Liver (tissue), 8 donors: ENCODE measurements at regions not wholly inside any gene's neighbourhood (a gene's known extent, or its start where the extent isn't known, plus 50 kb on each side); places are given as distances from the start of the nearest gene placed in this dataset.

Source experiments
- DNase-seq: peaks from one replicate; pipeline ENCODE4 v3.0.0-alpha.2; 2017; ENCODE audit warnings: low spot score
- H3K27ac ChIP-seq, 2 donors: one replicate each; pipeline ENCODE4 v1.7.0; 2013; ENCODE audit warnings: inconsistent platforms in 2 of 2, low read length in 2 of 2, control low read depth in 1 of 2, low read depth in 1 of 2, mild to moderate bottlenecking in 1 of 2
- H3K27me3 ChIP-seq, 4 donors: one replicate each; pipeline versions ENCODE4 v1.6.1 to v1.7.0; 2013; ENCODE audit warnings: low read length in 3 of 4, inconsistent platforms in 1 of 4, mild to moderate bottlenecking in 1 of 4, moderate library complexity in 1 of 4; ENCODE audit not compliant: control insufficient read depth in 4 of 4, insufficient read depth in 4 of 4
- H3K36me3 ChIP-seq, 4 donors: one replicate each; pipeline versions ENCODE4 v1.6.1 to v1.7.0; 2013; ENCODE audit warnings: low read length in 3 of 4, mild to moderate bottlenecking in 3 of 4, low read depth in 1 of 4, moderate library complexity in 1 of 4; ENCODE audit not compliant: control insufficient read depth in 4 of 4, insufficient read depth in 3 of 4
- H3K4me1 ChIP-seq, 4 donors: one replicate each; pipeline versions ENCODE4 v1.6.1 to v1.7.0; 2013; ENCODE audit warnings: low read length in 3 of 4, mild to moderate bottlenecking in 3 of 4, moderate library complexity in 1 of 4; ENCODE audit not compliant: control insufficient read depth in 4 of 4, insufficient read depth in 4 of 4
- H3K4me3 ChIP-seq, 3 donors: one replicate each; pipeline versions ENCODE4 v1.6.1 to v1.7.0; 2013; ENCODE audit warnings: low read length in 3 of 3, control low read depth in 1 of 3, low read depth in 1 of 3, mild to moderate bottlenecking in 1 of 3
- H3K9ac ChIP-seq, 2 donors: one replicate each; pipeline ENCODE4 v1.7.0; 2013; ENCODE audit warnings: low read length in 2 of 2, mild to moderate bottlenecking in 2 of 2, moderate library complexity in 2 of 2, control low read depth in 1 of 2, low read depth in 1 of 2
- H3K9me3 ChIP-seq, 4 donors: one replicate each; pipeline versions ENCODE4 v1.6.1 to v1.7.0; 2013; ENCODE audit warnings: low read length in 3 of 4; ENCODE audit not compliant: control insufficient read depth in 4 of 4
- ATF3 ChIP-seq: IDR thresholded peaks from 2 replicates; pipeline ENCODE4 v1.6.1; 2016; ENCODE audit warnings: antibody characterized with exemption
- EGR1 ChIP-seq, 2 donors: IDR thresholded peaks; 2 replicates each; pipeline ENCODE4 v1.6.1; 2016 to 2018; ENCODE audit warnings: antibody characterized with exemption in 2 of 2, low read depth in 2 of 2
- FOXA1 ChIP-seq: IDR thresholded peaks from 2 replicates; pipeline ENCODE4 v1.6.1; 2016; ENCODE audit warnings: antibody characterized with exemption
- FOXA2 ChIP-seq: IDR thresholded peaks from 2 replicates; pipeline ENCODE4 v1.6.1; 2016; ENCODE audit warnings: antibody characterized with exemption
- GABPA ChIP-seq, 2 donors: IDR thresholded peaks in 1 of 2; conservative IDR thresholded peaks in 1 of 2; 2 replicates each; pipeline ENCODE4 v1.6.1; 2016; ENCODE audit warnings: antibody characterized with exemption in 2 of 2, mild to moderate bottlenecking in 1 of 2, moderate library complexity in 1 of 2
- HNF4A ChIP-seq, 2 donors: conservative IDR thresholded peaks; 2 replicates each; pipeline ENCODE4 v1.6.1; 2016; ENCODE audit warnings: antibody characterized with exemption in 2 of 2, mild to moderate bottlenecking in 2 of 2
- HNF4G ChIP-seq: IDR thresholded peaks from 2 replicates; pipeline ENCODE4 v1.6.1; 2016; ENCODE audit warnings: antibody characterized with exemption
- JUND ChIP-seq, 2 donors: IDR thresholded peaks; 2 replicates each; pipeline ENCODE4 v1.6.1; 2016; ENCODE audit warnings: antibody characterized with exemption in 2 of 2
- MAX ChIP-seq: IDR thresholded peaks from 2 replicates; pipeline ENCODE4 v1.6.1; 2016; ENCODE audit warnings: antibody characterized with exemption
- NR2F2 ChIP-seq: IDR thresholded peaks from 2 replicates; pipeline ENCODE4 v1.6.1; 2016; ENCODE audit warnings: antibody characterized with exemption
- RAD21 ChIP-seq, 2 donors: IDR thresholded peaks; 2 replicates each; pipeline ENCODE4 v1.6.1; 2016; ENCODE audit warnings: antibody characterized with exemption in 2 of 2, mild to moderate bottlenecking in 2 of 2
- RXRA ChIP-seq, 2 donors: IDR thresholded peaks; 2 replicates each; pipeline ENCODE4 v1.6.1; 2017 to 2018; ENCODE audit warnings: antibody characterized with exemption in 2 of 2, mild to moderate bottlenecking in 1 of 2
- SP1 ChIP-seq: IDR thresholded peaks from 2 replicates; pipeline ENCODE4 v1.6.1; 2018; ENCODE audit warnings: antibody characterized with exemption, mild to moderate bottlenecking
- TAF1 ChIP-seq: conservative IDR thresholded peaks from 2 replicates; pipeline ENCODE4 v1.6.1; 2016; ENCODE audit warnings: antibody characterized with exemption, mild to moderate bottlenecking
- YY1 ChIP-seq: IDR thresholded peaks from 2 replicates; pipeline ENCODE4 v1.6.1; 2016; ENCODE audit warnings: antibody characterized with exemption, mild to moderate bottlenecking
- WGBS: extraction: QIAGEN DNeasy Blood & Tissue Kit; methylation state at CpG from one replicate; pipeline ENCODE4 v1.1.7; 2013; 5-methylcytosine and 5-hydroxymethylcytosine counted together
- TF ChIP-seq, protein P1 (sequence below): fragments of 150-350 bp; IDR thresholded peaks from 2 replicates; pipeline ENCODE4 v1.5.1; 2017; ENCODE audit warnings: improper control_type of control experiment, low read depth, low read length; ENCODE audit not compliant: missing input control
- TF ChIP-seq, protein P2 (sequence below): IDR thresholded peaks from 2 replicates; pipeline ENCODE4 v1.6.1; 2016; ENCODE audit warnings: antibody characterized with exemption, mild to moderate bottlenecking
- TF ChIP-seq, protein P3 (sequence below): IDR thresholded peaks from 2 replicates; pipeline ENCODE4 v1.6.1; 2016; ENCODE audit warnings: antibody characterized with exemption
- donor health status: healthy.
- donor health status: healthy.
- donor health status: healthy.
- donor health status: healthy.
- donor health status: healthy.

DNA sequence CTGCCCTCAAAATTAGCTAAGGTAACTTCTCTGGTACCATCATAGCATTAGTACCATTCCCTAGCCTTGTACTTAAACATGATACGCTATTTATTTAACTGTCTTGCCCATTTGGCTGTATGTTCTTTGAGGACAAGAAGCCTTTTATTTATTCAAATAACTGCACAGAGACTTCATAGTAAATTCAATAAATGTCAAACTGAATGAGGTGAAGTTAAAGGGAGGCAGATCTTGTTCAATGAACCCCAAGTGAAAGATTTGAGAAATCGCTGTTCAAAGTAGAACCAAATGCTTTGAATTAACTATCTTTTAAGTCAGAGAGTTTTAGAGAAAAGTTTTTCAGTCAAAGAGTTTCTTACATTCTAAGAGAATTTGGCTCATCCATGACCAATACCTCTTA, 203.6 kb downstream of the GXYLT1 start:
- H3K4me1 ChIP-seq = no peaks in the 10 kb centered on the region
- no peak overlapping the region for H3K9ac ChIP-seq
- TF ChIP-seq, protein P1, sequence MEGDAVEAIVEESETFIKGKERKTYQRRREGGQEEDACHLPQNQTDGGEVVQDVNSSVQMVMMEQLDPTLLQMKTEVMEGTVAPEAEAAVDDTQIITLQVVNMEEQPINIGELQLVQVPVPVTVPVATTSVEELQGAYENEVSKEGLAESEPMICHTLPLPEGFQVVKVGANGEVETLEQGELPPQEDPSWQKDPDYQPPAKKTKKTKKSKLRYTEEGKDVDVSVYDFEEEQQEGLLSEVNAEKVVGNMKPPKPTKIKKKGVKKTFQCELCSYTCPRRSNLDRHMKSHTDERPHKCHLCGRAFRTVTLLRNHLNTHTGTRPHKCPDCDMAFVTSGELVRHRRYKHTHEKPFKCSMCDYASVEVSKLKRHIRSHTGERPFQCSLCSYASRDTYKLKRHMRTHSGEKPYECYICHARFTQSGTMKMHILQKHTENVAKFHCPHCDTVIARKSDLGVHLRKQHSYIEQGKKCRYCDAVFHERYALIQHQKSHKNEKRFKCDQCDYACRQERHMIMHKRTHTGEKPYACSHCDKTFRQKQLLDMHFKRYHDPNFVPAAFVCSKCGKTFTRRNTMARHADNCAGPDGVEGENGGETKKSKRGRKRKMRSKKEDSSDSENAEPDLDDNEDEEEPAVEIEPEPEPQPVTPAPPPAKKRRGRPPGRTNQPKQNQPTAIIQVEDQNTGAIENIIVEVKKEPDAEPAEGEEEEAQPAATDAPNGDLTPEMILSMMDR = no peak
- TF ChIP-seq SP1 = no peak
- TF ChIP-seq, protein P2, sequence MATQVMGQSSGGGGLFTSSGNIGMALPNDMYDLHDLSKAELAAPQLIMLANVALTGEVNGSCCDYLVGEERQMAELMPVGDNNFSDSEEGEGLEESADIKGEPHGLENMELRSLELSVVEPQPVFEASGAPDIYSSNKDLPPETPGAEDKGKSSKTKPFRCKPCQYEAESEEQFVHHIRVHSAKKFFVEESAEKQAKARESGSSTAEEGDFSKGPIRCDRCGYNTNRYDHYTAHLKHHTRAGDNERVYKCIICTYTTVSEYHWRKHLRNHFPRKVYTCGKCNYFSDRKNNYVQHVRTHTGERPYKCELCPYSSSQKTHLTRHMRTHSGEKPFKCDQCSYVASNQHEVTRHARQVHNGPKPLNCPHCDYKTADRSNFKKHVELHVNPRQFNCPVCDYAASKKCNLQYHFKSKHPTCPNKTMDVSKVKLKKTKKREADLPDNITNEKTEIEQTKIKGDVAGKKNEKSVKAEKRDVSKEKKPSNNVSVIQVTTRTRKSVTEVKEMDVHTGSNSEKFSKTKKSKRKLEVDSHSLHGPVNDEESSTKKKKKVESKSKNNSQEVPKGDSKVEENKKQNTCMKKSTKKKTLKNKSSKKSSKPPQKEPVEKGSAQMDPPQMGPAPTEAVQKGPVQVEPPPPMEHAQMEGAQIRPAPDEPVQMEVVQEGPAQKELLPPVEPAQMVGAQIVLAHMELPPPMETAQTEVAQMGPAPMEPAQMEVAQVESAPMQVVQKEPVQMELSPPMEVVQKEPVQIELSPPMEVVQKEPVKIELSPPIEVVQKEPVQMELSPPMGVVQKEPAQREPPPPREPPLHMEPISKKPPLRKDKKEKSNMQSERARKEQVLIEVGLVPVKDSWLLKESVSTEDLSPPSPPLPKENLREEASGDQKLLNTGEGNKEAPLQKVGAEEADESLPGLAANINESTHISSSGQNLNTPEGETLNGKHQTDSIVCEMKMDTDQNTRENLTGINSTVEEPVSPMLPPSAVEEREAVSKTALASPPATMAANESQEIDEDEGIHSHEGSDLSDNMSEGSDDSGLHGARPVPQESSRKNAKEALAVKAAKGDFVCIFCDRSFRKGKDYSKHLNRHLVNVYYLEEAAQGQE = no peak
- no peak for TF ChIP-seq JUND (IDR thresholded peaks at IDR 0.05)
- TF ChIP-seq HNF4G = no peak
- no peak for TF ChIP-seq RXRA (IDR thresholded peaks at IDR 0.05)
- TF ChIP-seq YY1 = no peak
- TF ChIP-seq, protein P3, sequence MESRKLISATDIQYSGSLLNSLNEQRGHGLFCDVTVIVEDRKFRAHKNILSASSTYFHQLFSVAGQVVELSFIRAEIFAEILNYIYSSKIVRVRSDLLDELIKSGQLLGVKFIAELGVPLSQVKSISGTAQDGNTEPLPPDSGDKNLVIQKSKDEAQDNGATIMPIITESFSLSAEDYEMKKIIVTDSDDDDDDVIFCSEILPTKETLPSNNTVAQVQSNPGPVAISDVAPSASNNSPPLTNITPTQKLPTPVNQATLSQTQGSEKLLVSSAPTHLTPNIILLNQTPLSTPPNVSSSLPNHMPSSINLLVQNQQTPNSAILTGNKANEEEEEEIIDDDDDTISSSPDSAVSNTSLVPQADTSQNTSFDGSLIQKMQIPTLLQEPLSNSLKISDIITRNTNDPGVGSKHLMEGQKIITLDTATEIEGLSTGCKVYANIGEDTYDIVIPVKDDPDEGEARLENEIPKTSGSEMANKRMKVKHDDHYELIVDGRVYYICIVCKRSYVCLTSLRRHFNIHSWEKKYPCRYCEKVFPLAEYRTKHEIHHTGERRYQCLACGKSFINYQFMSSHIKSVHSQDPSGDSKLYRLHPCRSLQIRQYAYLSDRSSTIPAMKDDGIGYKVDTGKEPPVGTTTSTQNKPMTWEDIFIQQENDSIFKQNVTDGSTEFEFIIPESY = no peak
- no peak for TF ChIP-seq ATF3
- TF ChIP-seq EGR1 (IDR thresholded peaks at IDR 0.05; ENCODE audit: low read depth in 2 of 2) = no peak
- TF ChIP-seq TAF1 = no peak
- no peak for TF ChIP-seq GABPA (IDR thresholded peaks at IDR 0.05 in 1 of 2, conservative IDR thresholded peaks at IDR 0.05 in 1 of 2)
- TF ChIP-seq HNF4A (conservative IDR thresholded peaks at IDR 0.05) = no peak
- no peak for TF ChIP-seq RAD21 (IDR thresholded peaks at IDR 0.05)
- no peak for TF ChIP-seq NR2F2
- TF ChIP-seq FOXA2 = no peak
- no peak for TF ChIP-seq FOXA1
- TF ChIP-seq MAX = no peak
- H3K27ac ChIP-seq = no peak overlapping the region
- WGBS = 93% methylated on average over 2 of the region's 2 CpGs
- H3K9me3 ChIP-seq = peaks cover 3 to 6% (median 5%) of the 10 kb centered on the region in 4 donors
- no peak for DNase-seq
- H3K27me3 ChIP-seq = no peaks in the 10 kb centered on the region
- no peak overlapping the region for H3K4me3 ChIP-seq
- no peaks in the 10 kb centered on the region for H3K36me3 ChIP-seq

DNA sequence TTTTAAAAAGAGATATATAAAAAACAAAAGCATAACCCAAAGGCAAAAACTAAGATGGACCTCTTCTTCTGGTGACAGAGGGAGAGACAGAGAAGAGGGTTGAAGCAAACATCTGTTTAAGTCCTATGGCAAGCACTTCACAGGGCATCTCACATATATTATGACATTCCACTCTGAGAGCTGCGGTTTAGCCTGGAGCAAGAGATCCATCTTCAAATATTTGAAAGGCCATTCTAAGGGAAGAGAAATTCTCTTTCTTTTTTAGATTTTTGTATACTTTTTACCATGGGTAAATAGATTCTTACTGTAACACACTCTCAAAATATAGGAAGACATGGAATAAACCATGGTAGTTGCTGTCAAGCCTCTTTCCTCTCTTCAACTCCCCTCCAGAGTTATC, 204.1 kb downstream of the GXYLT1 start:
- H3K27ac ChIP-seq = no peak overlapping the region
- no peaks in the 10 kb centered on the region for H3K36me3 ChIP-seq
- H3K27me3 ChIP-seq = no peaks in the 10 kb centered on the region
- H3K4me1 ChIP-seq = no peaks in the 10 kb centered on the region
- H3K4me3 ChIP-seq = no peak overlapping the region
- 97% methylated on average over 1 of the region's 1 CpG for WGBS
- H3K9me3 ChIP-seq = peaks cover 0 to 1% (median under 1%) of the 10 kb centered on the region in 4 donors
- no peak for DNase-seq
- H3K9ac ChIP-seq = no peak overlapping the region
- TF ChIP-seq TAF1 (no peak), MAX (no peak), NR2F2 (no peak), RAD21 (IDR thresholded peaks at IDR 0.05) (no peak), FOXA1 (no peak), HNF4G (no peak), SP1 (no peak), EGR1 (IDR thresholded peaks at IDR 0.05; ENCODE audit: low read depth in 2 of 2) (no peak), JUND (IDR thresholded peaks at IDR 0.05) (no peak), ATF3 (no peak), HNF4A (conservative IDR thresholded peaks at IDR 0.05) (no peak)
- TF ChIP-seq, protein P2 = no peak
